ENCODE measurements at regions not wholly inside any gene's neighbourhood (a gene's known extent, or its start where the extent isn't known, plus 50 kb on each side); places are given as distances from the start of the nearest gene placed in this dataset.

DNA sequence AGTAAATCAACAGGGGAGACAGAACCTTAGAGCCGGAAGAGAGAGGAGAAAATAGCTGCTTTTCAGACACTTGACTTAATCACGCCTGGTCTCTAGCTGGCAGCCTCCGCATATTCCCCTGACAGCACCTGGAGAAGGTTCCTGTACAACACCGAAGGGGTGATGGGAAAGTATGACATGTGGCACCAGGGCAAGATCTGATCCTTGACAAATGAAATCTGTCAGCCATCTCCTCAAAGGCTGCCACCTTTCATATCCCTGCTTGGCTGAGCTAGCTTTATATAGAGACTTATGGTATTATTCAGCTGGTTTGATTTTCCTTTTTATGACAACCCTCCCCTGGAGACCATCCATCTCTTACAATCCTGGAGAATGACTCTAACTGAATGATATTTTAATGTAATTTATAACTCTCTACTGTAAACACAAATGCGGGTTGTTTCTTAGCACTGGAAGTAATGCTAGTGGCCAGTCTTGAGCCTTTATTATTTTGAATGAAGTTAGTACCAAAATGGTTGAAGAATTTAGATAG lies 1205.3 kb upstream of the CDH8 start:
- TF ChIP-seq, protein P1, sequence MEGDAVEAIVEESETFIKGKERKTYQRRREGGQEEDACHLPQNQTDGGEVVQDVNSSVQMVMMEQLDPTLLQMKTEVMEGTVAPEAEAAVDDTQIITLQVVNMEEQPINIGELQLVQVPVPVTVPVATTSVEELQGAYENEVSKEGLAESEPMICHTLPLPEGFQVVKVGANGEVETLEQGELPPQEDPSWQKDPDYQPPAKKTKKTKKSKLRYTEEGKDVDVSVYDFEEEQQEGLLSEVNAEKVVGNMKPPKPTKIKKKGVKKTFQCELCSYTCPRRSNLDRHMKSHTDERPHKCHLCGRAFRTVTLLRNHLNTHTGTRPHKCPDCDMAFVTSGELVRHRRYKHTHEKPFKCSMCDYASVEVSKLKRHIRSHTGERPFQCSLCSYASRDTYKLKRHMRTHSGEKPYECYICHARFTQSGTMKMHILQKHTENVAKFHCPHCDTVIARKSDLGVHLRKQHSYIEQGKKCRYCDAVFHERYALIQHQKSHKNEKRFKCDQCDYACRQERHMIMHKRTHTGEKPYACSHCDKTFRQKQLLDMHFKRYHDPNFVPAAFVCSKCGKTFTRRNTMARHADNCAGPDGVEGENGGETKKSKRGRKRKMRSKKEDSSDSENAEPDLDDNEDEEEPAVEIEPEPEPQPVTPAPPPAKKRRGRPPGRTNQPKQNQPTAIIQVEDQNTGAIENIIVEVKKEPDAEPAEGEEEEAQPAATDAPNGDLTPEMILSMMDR (IDR thresholded peaks at IDR 0.05; ENCODE audit: low read depth, low read length), result no peak
- TF ChIP-seq, protein P2, sequence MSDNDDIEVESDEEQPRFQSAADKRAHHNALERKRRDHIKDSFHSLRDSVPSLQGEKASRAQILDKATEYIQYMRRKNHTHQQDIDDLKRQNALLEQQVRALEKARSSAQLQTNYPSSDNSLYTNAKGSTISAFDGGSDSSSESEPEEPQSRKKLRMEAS (IDR thresholded peaks at IDR 0.05; ENCODE audit: low read depth, low read length), result no peak
- TF ChIP-seq POLR2A (IDR thresholded peaks at IDR 0.05; ENCODE audit: extremely low read depth, insufficient read length), result no peak
